Type B pancreatic cell (in vitro differentiated cells): ENCODE measurements at regions not wholly inside any gene's neighbourhood (a gene's known extent, or its start where the extent isn't known, plus 50 kb on each side); places are given as distances from the start of the nearest gene placed in this dataset.

ENCODE experiments used
- DNase-seq: peaks from one replicate; pipeline ENCODE4 v3.0.0; 2021; ENCODE audit warnings: mixed read lengths; ENCODE audit not compliant: unreplicated experiment; ENCODE audit errors: extremely low spot score
- H3K27ac Mint-ChIP-seq: 2 replicates; pipeline ENCODE4 v1.8.0; 2021; ENCODE audit warnings: mild to moderate bottlenecking, mixed read lengths
- H3K27me3 Mint-ChIP-seq: 2 replicates; pipeline ENCODE4 v1.8.0; 2021; ENCODE audit warnings: mixed read lengths
- H3K36me3 Mint-ChIP-seq: 2 replicates; pipeline ENCODE4 v1.8.0; 2021; ENCODE audit warnings: mixed read lengths
- H3K4me1 Mint-ChIP-seq: one replicate; pipeline ENCODE4 v1.8.0; 2021; ENCODE audit warnings: mixed read lengths; ENCODE audit not compliant: unreplicated experiment
- H3K4me3 Mint-ChIP-seq: 2 replicates; pipeline ENCODE4 v1.8.0; 2021; ENCODE audit warnings: mild to moderate bottlenecking, mixed read lengths
- H3K9me3 Mint-ChIP-seq: 2 replicates; pipeline ENCODE4 v1.8.0; 2021; ENCODE audit warnings: mixed read lengths
- CTCF ChIP-seq: fragments of 200-600 bp; sonication (generic); conservative IDR thresholded peaks from 2 replicates; pipeline ENCODE4 v1.5.0; 2021; ENCODE audit warnings: antibody characterized with exemption, mild to moderate bottlenecking

- no peak for TF ChIP-seq CTCF
- no peak for DNase-seq
- Mint-ChIP-seq H3K4me1 (no peaks in the 10 kb centered on the region), H3K27ac (no peak overlapping the region), H3K36me3 (no peaks in the 10 kb centered on the region), H3K9me3 (no peaks in the 10 kb centered on the region), H3K27me3 (peaks cover 31% of the 10 kb centered on the region), H3K4me3 (no peak overlapping the region)
Measured at GRCh38 chr22:48357961-48358360, 1469.7 kb downstream of the BRD1 start.

- H3K4me1 Mint-ChIP-seq: no peaks in the 10 kb centered on the region
- DNase-seq: no peak
Measured at GRCh38 chr22:48357196-48357595, 1470.5 kb downstream of the BRD1 start.

GRCh38 chr22:48356731-48357130 lies 1470.9 kb downstream of the BRD1 start:
- Mint-ChIP-seq H3K9me3 (no peaks in the 10 kb centered on the region), H3K27me3 (peaks cover 34% of the 10 kb centered on the region), H3K4me1 (no peaks in the 10 kb centered on the region), H3K36me3 (no peaks in the 10 kb centered on the region), H3K4me3 (no peak overlapping the region), H3K27ac (no peak overlapping the region)
- DNase-seq: no peak
- TF ChIP-seq CTCF: no peak

More at GRCh38 chr22:48357196-48357595, 1470.5 kb downstream of the BRD1 start:
- Mint-ChIP-seq H3K9me3 (no peaks in the 10 kb centered on the region), H3K27ac (no peak overlapping the region), H3K27me3 (peaks cover 35% of the 10 kb centered on the region), H3K4me3 (no peak overlapping the region), H3K36me3 (no peaks in the 10 kb centered on the region)
- TF ChIP-seq CTCF: no peak

- Mint-ChIP-seq H3K4me3 (no peak overlapping the region), H3K4me1 (no peaks in the 10 kb centered on the region), H3K9me3 (no peaks in the 10 kb centered on the region)
Measured at GRCh38 chr22:48354096-48354495, 1473.6 kb downstream of the BRD1 start.

GRCh38 chr22:48353116-48353947 lies 1474.3 kb downstream of the BRD1 start:
- H3K9me3 Mint-ChIP-seq: no peaks in the 10 kb centered on the region
- no peak for DNase-seq
- peaks cover 36% of the 10 kb centered on the region for H3K27me3 Mint-ChIP-seq
- no peaks in the 10 kb centered on the region for H3K4me1 Mint-ChIP-seq
- H3K4me3 Mint-ChIP-seq: no peak overlapping the region
- no peak overlapping the region for H3K27ac Mint-ChIP-seq
- H3K36me3 Mint-ChIP-seq: no peaks in the 10 kb centered on the region
- TF ChIP-seq CTCF: no peak

More at GRCh38 chr22:48354096-48354495, 1473.6 kb downstream of the BRD1 start:
- Mint-ChIP-seq H3K27me3 (peaks cover 36% of the 10 kb centered on the region), H3K27ac (no peak overlapping the region), H3K36me3 (no peaks in the 10 kb centered on the region)
- no peak for DNase-seq
- no peak for TF ChIP-seq CTCF
